H1 (cell line): ENCODE measurements at regions not wholly inside any gene's neighbourhood (a gene's known extent, or its start where the extent isn't known, plus 50 kb on each side); places are given as distances from the start of the nearest gene placed in this dataset.

Source experiments
- PHF8 ChIP-seq: fragments of 200-600 bp; sonication (generic); conservative IDR thresholded peaks from 2 replicates; pipeline ENCODE4 v1.7.1; 2012; ENCODE audit warnings: low read depth, mild to moderate bottlenecking, inconsistent platforms, low read length, moderate library complexity
- POU5F1 ChIP-seq: IDR thresholded peaks from 2 replicates; pipeline ENCODE4 v1.6.1; 2011; ENCODE audit warnings: low read depth, mild to moderate bottlenecking, low read length, moderate library complexity
- SP2 ChIP-seq: IDR thresholded peaks from 2 replicates; pipeline ENCODE4 v1.6.1; 2012; ENCODE audit warnings: mild to moderate bottlenecking, low read length, inconsistent platforms
- TBP ChIP-seq: IDR thresholded peaks from 2 replicates; pipeline ENCODE4 v1.6.1; 2011; ENCODE audit warnings: low read depth, low read length, improper control_type of control experiment

- no peak for TF ChIP-seq PHF8
- TF ChIP-seq SP2: no peak
- no peak for TF ChIP-seq POU5F1
- TF ChIP-seq TBP: no peak
Measured at GRCh38 chr10:57472823-57473619, 794.7 kb downstream of the IPMK start (continued).
